Kidney (tissue), 13 donors: ENCODE measurements at regions not wholly inside any gene's neighbourhood (a gene's known extent, or its start where the extent isn't known, plus 50 kb on each side); places are given as distances from the start of the nearest gene placed in this dataset.
"Not testable (repeated sequence)": the region's sequence is repeated elsewhere in the genome, so short reads cannot be mapped to it uniquely, and the experiment has no call there.

Experiments
- DNase-seq, 5 donors: peaks; one replicate each; pipeline ENCODE4 v3.0.0-alpha.2; 2013 to 2020
- FAIRE-seq: peaks from 2 replicates; lab custom pipeline; 2012; peaks lifted over from hg19 to GRCh38; lab: Jason Lieb, UNC
- H3K27ac ChIP-seq, 2 donors: one replicate each; pipeline ENCODE4 v1.7.0; 2013; ENCODE audit warnings: low read depth in 2 of 2, low read length in 2 of 2, inconsistent platforms in 1 of 2
- H3K27me3 ChIP-seq: one replicate; pipeline ENCODE4 v1.7.1; 2013; ENCODE audit warnings: low read length, inconsistent platforms; ENCODE audit not compliant: control insufficient read depth, insufficient read depth
- H3K36me3 ChIP-seq, 3 donors: one replicate each; pipeline versions ENCODE4 v1.7.0 to v1.7.1; 2013; ENCODE audit warnings: low read length in 3 of 3, control low read depth in 1 of 3, inconsistent platforms in 1 of 3; ENCODE audit not compliant: insufficient read depth in 3 of 3, control insufficient read depth in 2 of 3
- H3K4me1 ChIP-seq, 3 donors: one replicate each; pipeline versions ENCODE4 v1.7.0 to v1.7.1; 2013; ENCODE audit warnings: low read length in 3 of 3, inconsistent platforms in 1 of 3, low read depth in 1 of 3; ENCODE audit not compliant: control insufficient read depth in 2 of 3, insufficient read depth in 2 of 3
- H3K4me3 ChIP-seq, 3 donors: one replicate each; pipeline versions ENCODE4 v1.7.0 to v1.8.1; 2013; ENCODE audit warnings: low read length in 3 of 3, control low read depth in 1 of 3, inconsistent platforms in 1 of 3
- H3K9ac ChIP-seq, 3 donors: one replicate each; pipeline versions ENCODE4 v1.7.0 to v1.7.1; 2013; ENCODE audit warnings: low read length in 3 of 3, control low read depth in 1 of 3, inconsistent platforms in 1 of 3
- H3K9me3 ChIP-seq, 3 donors: one replicate each; pipeline versions ENCODE4 v1.7.0 to v1.7.1; 2013; ENCODE audit warnings: low read length in 3 of 3, control low read depth in 1 of 3, inconsistent platforms in 1 of 3; ENCODE audit not compliant: control insufficient read depth in 2 of 3, insufficient read depth in 1 of 3
- CTCF ChIP-seq: IDR thresholded peaks from 3 replicates; pipeline ENCODE4 v1.5.1; 2012; ENCODE audit warnings: mild to moderate bottlenecking, moderate library complexity, borderline replicate concordance; ENCODE audit not compliant: insufficient read depth; ENCODE audit errors: extremely low read depth
- intact Hi-C: fragments of 100-400 bp; cut with DNase I; formaldehyde crosslinking; loops from one replicate; pipeline ENCODE4 v1.11.1; 2022
- donor health status: control.
- donor health status: control.
- donor health status: control.
- donor health status: control.
- donor health status: control.
- donor health status: DM: yes; HTN: yes; CAD: no.
- donor health status: Normal renal cell carcinoma (clear cell type).

GRCh38 chr16:9665851-9666271 is 516.4 kb downstream of the GRIN2A start:
- intact Hi-C loops: no loop called here
- H3K36me3 ChIP-seq: no peaks in the 10 kb centered on the region
- FAIRE-seq (no peak), DNase-seq (no peak)
- H3K4me1 ChIP-seq: no peaks in the 10 kb centered on the region
- H3K27ac ChIP-seq: no peak overlapping the region
- H3K9ac ChIP-seq: no peak overlapping the region
- no peaks in the 10 kb centered on the region for H3K9me3 ChIP-seq
- no peak for TF ChIP-seq CTCF
- no peaks in the 10 kb centered on the region for H3K27me3 ChIP-seq
- H3K4me3 ChIP-seq: no peak overlapping the region

GRCh38 chr16:9666834-9667480 is 515.3 kb downstream of the GRIN2A start:
- Histone ChIP-seq H3K4me1 (no peaks in the 10 kb centered on the region), H3K36me3 (no peaks in the 10 kb centered on the region), H3K27me3 (no peaks in the 10 kb centered on the region), H3K27ac (no peak overlapping the region), H3K4me3 (no peak overlapping the region), H3K9me3 (no peaks in the 10 kb centered on the region), H3K9ac (no peak overlapping the region)
- DNase-seq (no peak), FAIRE-seq (no peak)
- no peak for TF ChIP-seq CTCF
- intact Hi-C loops: no loop called here

- Histone ChIP-seq H3K9me3 (no peaks in the 10 kb centered on the region), H3K4me1 (no peaks in the 10 kb centered on the region), H3K27ac (no peak overlapping the region), H3K9ac (no peak overlapping the region), H3K27me3 (no peaks in the 10 kb centered on the region), H3K36me3 (no peaks in the 10 kb centered on the region), H3K4me3 (no peak overlapping the region)
- TF ChIP-seq CTCF: no peak
- DNase-seq (no peak), FAIRE-seq (no peak)
- intact Hi-C loops: no loop called here
These were observed 512.2 kb downstream of the GRIN2A start for GRCh38 chr16:9670033-9670432.

- FAIRE-seq, H3K9ac ChIP-seq, H3K36me3 ChIP-seq, H3K9me3 ChIP-seq, intact Hi-C loops, H3K4me1 ChIP-seq, H3K27ac ChIP-seq, DNase-seq, H3K27me3 ChIP-seq, H3K4me3 ChIP-seq: not testable (repeated sequence)
These were observed 511.6 kb downstream of the GRIN2A start for GRCh38 chr16:9670616-9671015.

- H3K27me3 ChIP-seq, H3K4me1 ChIP-seq, H3K27ac ChIP-seq, H3K9me3 ChIP-seq, H3K36me3 ChIP-seq, intact Hi-C loops, DNase-seq, H3K4me3 ChIP-seq, FAIRE-seq, H3K9ac ChIP-seq: not testable (repeated sequence)
These were observed 505.5 kb downstream of the GRIN2A start for GRCh38 chr16:9676560-9677300.
